OCI-LY3 (cell line): ENCODE measurements at regions not wholly inside any gene's neighbourhood (a gene's known extent, or its start where the extent isn't known, plus 50 kb on each side); places are given as distances from the start of the nearest gene placed in this dataset.

Experiments
- H2AFZ ChIP-seq: fragments of 200-600, 300-600 bp; shearing (Covaris generic); 2 replicates; pipeline ENCODE4 v1.6.0; 2014; ENCODE audit warnings: antibody characterized with exemption, low read depth, low read length
- H3K27ac ChIP-seq: fragments of 200-600, 300-600 bp; sonication (generic); 2 replicates; pipeline ENCODE4 v1.5.1; 2014; ENCODE audit warnings: mild to moderate bottlenecking, low read length, moderate library complexity, mixed read lengths
- H3K27me3 ChIP-seq: fragments of 200-600, 300-600 bp; sonication (generic); 2 replicates; pipeline ENCODE4 v1.6.1; 2014; ENCODE audit warnings: low read depth, low read length, mixed read lengths
- H3K36me3 ChIP-seq: fragments of 200-600, 300-600 bp; sonication (generic); replicated peaks from 2 replicates; pipeline ENCODE3; 2014; ENCODE audit warnings: low read depth, low read length, mixed read lengths
- H3K4me1 ChIP-seq: fragments of 300-600, 200-600 bp; sonication (generic); 2 replicates; pipeline ENCODE4 v1.6.1; 2014; ENCODE audit warnings: low read length, mixed read lengths
- H3K4me2 ChIP-seq: fragments of 200-600, 300-600 bp; sonication (generic); 2 replicates; pipeline ENCODE4 v1.6.1; 2014; ENCODE audit warnings: low read length, mixed read lengths
- H3K4me3 ChIP-seq: fragments of 300-600, 200-600 bp; sonication (generic); 2 replicates; pipeline ENCODE4 v1.5.1; 2014; ENCODE audit warnings: antibody characterized with exemption, mild to moderate bottlenecking, low read length, moderate library complexity
- H3K79me2 ChIP-seq: fragments of 300-600, 200-600 bp; shearing (Covaris generic); 2 replicates; pipeline ENCODE4 v1.6.1; 2014; ENCODE audit warnings: mild to moderate bottlenecking, low read length, mixed read lengths
- H3K9ac ChIP-seq: fragments of 300-600, 200-600 bp; shearing (Covaris generic); 2 replicates; pipeline ENCODE4 v1.6.0; 2014; ENCODE audit warnings: mild to moderate bottlenecking, low read length, moderate library complexity
- H3K9me3 ChIP-seq: fragments of 200-600, 300-600 bp; shearing (Covaris generic); 2 replicates; pipeline ENCODE4 v1.6.1; 2014; ENCODE audit warnings: low read length, mixed read lengths; ENCODE audit not compliant: insufficient read depth
- H4K20me1 ChIP-seq: fragments of 200-600, 300-600 bp; sonication (generic); 2 replicates; pipeline ENCODE4 v1.6.1; 2016; ENCODE audit warnings: low read length, mixed read lengths; ENCODE audit not compliant: insufficient read depth
- EZH2phosphoT487 ChIP-seq: fragments of 200-600 bp; shearing (Covaris generic); IDR thresholded peaks from 2 replicates; pipeline ENCODE4 v1.6.1; 2018; ENCODE audit warnings: antibody characterized with exemption, mixed run types, low read depth
- TF ChIP-seq, protein P1 (sequence below): fragments of 200-600, 300-600 bp; sonication (generic); IDR thresholded peaks from 2 replicates; pipeline ENCODE4 v1.5.1; 2014; ENCODE audit warnings: antibody characterized with exemption, low read length, low read depth

DNA sequence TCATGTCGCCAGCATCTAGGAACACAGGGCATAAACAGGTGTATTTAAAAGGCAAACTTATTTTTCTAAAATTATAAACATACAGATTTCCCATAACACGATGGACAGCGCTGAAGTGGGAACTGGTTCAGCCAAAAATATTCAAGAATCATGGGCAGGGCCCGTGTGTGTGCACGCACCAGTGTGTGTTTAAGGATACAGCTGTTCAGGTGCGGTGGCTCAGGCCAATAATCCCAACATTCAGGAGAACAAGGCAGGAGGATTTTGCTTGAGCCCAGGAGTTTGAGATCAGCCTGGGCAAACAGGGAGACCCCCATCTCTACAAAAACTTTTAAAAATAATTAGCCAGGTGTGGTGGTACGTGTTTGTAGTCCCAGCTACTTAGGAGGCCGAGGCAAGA is 288.6 kb upstream of the HDAC4 start:
- Histone ChIP-seq H3K36me3 (no peaks in the 10 kb centered on the region), H3K9me3 (no peaks in the 10 kb centered on the region), H4K20me1 (no peaks in the 10 kb centered on the region), H3K4me2 (no peak overlapping the region), H3K9ac (no peak overlapping the region), H3K79me2 (no peaks in the 10 kb centered on the region), H2AFZ (no peak overlapping the region), H3K4me1 (no peaks in the 10 kb centered on the region), H3K4me3 (no peak overlapping the region), H3K27ac (no peak overlapping the region), H3K27me3 (no peaks in the 10 kb centered on the region)
- TF ChIP-seq, protein P1, sequence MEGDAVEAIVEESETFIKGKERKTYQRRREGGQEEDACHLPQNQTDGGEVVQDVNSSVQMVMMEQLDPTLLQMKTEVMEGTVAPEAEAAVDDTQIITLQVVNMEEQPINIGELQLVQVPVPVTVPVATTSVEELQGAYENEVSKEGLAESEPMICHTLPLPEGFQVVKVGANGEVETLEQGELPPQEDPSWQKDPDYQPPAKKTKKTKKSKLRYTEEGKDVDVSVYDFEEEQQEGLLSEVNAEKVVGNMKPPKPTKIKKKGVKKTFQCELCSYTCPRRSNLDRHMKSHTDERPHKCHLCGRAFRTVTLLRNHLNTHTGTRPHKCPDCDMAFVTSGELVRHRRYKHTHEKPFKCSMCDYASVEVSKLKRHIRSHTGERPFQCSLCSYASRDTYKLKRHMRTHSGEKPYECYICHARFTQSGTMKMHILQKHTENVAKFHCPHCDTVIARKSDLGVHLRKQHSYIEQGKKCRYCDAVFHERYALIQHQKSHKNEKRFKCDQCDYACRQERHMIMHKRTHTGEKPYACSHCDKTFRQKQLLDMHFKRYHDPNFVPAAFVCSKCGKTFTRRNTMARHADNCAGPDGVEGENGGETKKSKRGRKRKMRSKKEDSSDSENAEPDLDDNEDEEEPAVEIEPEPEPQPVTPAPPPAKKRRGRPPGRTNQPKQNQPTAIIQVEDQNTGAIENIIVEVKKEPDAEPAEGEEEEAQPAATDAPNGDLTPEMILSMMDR: no peak
- no peak for TF ChIP-seq EZH2phosphoT487

DNA sequence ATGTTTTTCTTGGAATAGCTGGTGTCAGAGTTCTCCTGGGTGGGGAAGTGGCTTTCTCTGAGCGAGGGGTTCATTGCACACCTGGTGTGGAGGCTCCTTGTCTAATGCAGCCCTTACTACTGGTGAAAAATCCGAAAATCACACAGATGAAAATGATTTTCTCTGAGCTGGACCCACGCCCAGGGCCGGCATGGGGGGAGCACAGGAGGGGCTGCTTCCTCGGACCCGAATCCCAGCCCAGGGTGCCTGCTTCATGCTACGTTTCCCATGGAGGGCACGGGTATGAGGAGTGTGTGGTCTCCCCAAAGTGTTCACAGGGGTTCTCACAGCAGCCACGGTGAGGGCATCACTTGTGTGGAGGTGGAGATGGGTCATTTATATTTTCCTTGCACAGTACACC is 288.0 kb upstream of the HDAC4 start:
- H2AFZ ChIP-seq: no peak overlapping the region
- H3K9me3 ChIP-seq: no peaks in the 10 kb centered on the region
- no peaks in the 10 kb centered on the region for H3K79me2 ChIP-seq
- H3K4me1 ChIP-seq: no peaks in the 10 kb centered on the region
- no peaks in the 10 kb centered on the region for H4K20me1 ChIP-seq
- H3K36me3 ChIP-seq: no peaks in the 10 kb centered on the region
- no peak overlapping the region for H3K27ac ChIP-seq
- H3K27me3 ChIP-seq: no peaks in the 10 kb centered on the region
- no peak overlapping the region for H3K4me3 ChIP-seq
- no peak for TF ChIP-seq EZH2phosphoT487
- TF ChIP-seq, protein P1: no peak
- no peak overlapping the region for H3K4me2 ChIP-seq
- H3K9ac ChIP-seq: no peak overlapping the region

DNA sequence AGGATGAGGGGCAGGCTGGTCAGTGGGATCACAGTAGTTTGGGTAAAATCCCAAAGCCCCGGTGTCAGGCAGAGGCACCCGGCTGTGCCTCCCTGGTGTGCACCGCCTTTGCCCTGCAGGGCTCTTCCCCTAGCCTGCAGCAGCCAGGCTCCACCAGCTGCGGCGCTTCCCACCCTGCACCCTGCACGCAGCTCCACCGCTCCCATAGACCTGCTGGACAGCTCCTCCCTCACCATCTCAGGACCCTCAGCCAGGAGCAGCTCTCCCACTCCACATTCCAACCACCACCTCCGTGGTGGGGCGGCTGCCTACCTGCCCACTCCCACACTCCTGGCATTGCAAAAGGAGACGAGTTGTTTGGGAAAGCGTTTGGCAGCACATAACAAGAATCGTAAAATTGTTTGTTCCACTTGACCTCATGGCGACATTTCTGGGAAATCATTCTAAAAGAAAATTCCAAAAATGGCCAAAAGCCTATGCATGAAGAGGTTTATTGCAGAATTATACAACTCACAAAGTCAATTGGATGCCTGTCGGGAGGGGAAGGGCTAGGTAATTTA is 287.4 kb upstream of the HDAC4 start:
- H3K27me3 ChIP-seq: no peaks in the 10 kb centered on the region

DNA sequence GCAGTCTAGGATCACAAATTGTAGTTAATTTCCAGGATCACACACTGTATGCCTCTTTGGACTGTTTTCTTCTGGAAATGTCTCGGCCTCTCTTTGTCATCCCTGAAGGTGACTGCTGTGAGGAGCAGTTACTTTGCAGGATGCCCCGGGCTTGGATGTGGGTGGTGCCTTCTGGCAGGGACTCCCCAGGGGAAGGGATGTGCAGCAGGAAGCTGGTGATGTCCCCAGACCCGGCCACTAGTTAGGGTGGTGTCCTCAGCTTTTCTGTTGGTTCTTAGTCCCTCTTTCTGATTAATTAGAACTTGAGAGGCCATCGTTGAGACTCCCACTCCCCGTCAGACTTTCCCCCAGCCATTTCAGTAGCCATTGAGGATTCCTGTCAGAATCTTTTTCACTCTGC is 286.6 kb upstream of the HDAC4 start:
- Histone ChIP-seq H3K4me2 (no peak overlapping the region), H3K36me3 (no peaks in the 10 kb centered on the region), H3K4me1 (no peaks in the 10 kb centered on the region), H2AFZ (no peak overlapping the region), H3K27me3 (no peaks in the 10 kb centered on the region), H3K27ac (no peak overlapping the region), H3K9me3 (no peaks in the 10 kb centered on the region), H3K9ac (no peak overlapping the region), H3K4me3 (no peak overlapping the region), H4K20me1 (no peaks in the 10 kb centered on the region), H3K79me2 (no peaks in the 10 kb centered on the region)
- TF ChIP-seq, protein P1: no peak
- no peak for TF ChIP-seq EZH2phosphoT487

More for the DNA sequence above, 287.4 kb upstream of the HDAC4 start:
- Histone ChIP-seq H3K9ac (no peak overlapping the region), H3K4me1 (no peaks in the 10 kb centered on the region), H3K4me3 (no peak overlapping the region), H3K27ac (no peak overlapping the region), H3K79me2 (no peaks in the 10 kb centered on the region), H4K20me1 (no peaks in the 10 kb centered on the region), H3K4me2 (no peak overlapping the region), H3K36me3 (no peaks in the 10 kb centered on the region), H2AFZ (no peak overlapping the region), H3K9me3 (no peaks in the 10 kb centered on the region)
- TF ChIP-seq, protein P1: no peak
- no peak for TF ChIP-seq EZH2phosphoT487
